Lung (tissue), 11 donors: ENCODE measurements at regions not wholly inside any gene's neighbourhood (a gene's known extent, or its start where the extent isn't known, plus 50 kb on each side); places are given as distances from the start of the nearest gene placed in this dataset.

Experiments used
- ATAC-seq: fragments of 200-7000 bp; cut with Tn5 transposase; one replicate; pipeline ENCODE4 v1.9.1; 2020; ENCODE audit warnings: moderate number of reproducible peaks; ENCODE audit not compliant: insufficient read depth, low FRiP score
- DNase-seq, 3 donors: peaks; one replicate each; pipeline ENCODE4 v3.0.0-alpha.2; 2013 to 2017
- H3K27ac ChIP-seq, 2 donors: one replicate each; pipeline ENCODE4 v1.5.1; 2013; ENCODE audit warnings: mild to moderate bottlenecking in 2 of 2, moderate library complexity in 2 of 2, control low read depth in 1 of 2, inconsistent platforms in 1 of 2, low read depth in 1 of 2, low read length in 1 of 2
- H3K27me3 ChIP-seq, 3 donors: one replicate each; pipeline ENCODE4 v1.5.1; 2013; ENCODE audit warnings: low read length in 2 of 3; ENCODE audit not compliant: control insufficient read depth in 3 of 3, insufficient read depth in 3 of 3
- H3K36me3 ChIP-seq, 4 donors: one replicate each; pipeline ENCODE4 v1.5.1; 2013; ENCODE audit warnings: low read length in 4 of 4, mild to moderate bottlenecking in 1 of 4, moderate library complexity in 1 of 4; ENCODE audit not compliant: control insufficient read depth in 4 of 4, insufficient read depth in 4 of 4
- H3K4me1 ChIP-seq, 5 donors: one replicate each; pipeline ENCODE4 v1.5.1; 2013; ENCODE audit warnings: low read length in 5 of 5, mild to moderate bottlenecking in 2 of 5, moderate library complexity in 1 of 5; ENCODE audit not compliant: control insufficient read depth in 5 of 5, insufficient read depth in 5 of 5
- H3K4me3 ChIP-seq: one replicate; pipeline ENCODE4 v1.5.1; 2013; ENCODE audit warnings: mild to moderate bottlenecking, control low read depth, moderate library complexity
- H3K9ac ChIP-seq, 2 donors: one replicate each; pipeline ENCODE4 v1.5.1; 2013; ENCODE audit warnings: low read length in 2 of 2, control low read depth in 1 of 2; ENCODE audit not compliant: insufficient read depth in 1 of 2
- H3K9me3 ChIP-seq, 4 donors: one replicate each; pipeline ENCODE4 v1.5.1; 2013; ENCODE audit warnings: low read length in 3 of 4, mild to moderate bottlenecking in 1 of 4, moderate library complexity in 1 of 4; ENCODE audit not compliant: control insufficient read depth in 4 of 4, insufficient read depth in 3 of 4
- WGBS, 2 donors: extraction: QIAGEN DNeasy Blood & Tissue Kit; methylation state at CpG; one replicate each; pipeline ENCODE4 v1.1.7; 2013; 5-methylcytosine and 5-hydroxymethylcytosine counted together
- TF ChIP-seq, protein P1 (sequence below): IDR thresholded peaks from 2 replicates; pipeline ENCODE4 v1.5.1; 2012; ENCODE audit warnings: mild to moderate bottlenecking; ENCODE audit errors: control extremely low read depth, extremely low read depth
- donor health status: control.
- donor health status: control.
- donor health status: Bipolar disorder and iron deficiency.
- donor health status: healthy.
- donor health status: DM: yes; HTN: yes; CAD: no.

- 84 to 91% methylated on average over 1 of the region's 1 CpG for WGBS, 2 donors
- Histone ChIP-seq H3K36me3 (no peaks in the 10 kb centered on the region), H3K27ac (no peak overlapping the region), H3K9ac (no peak overlapping the region), H3K9me3 (no peaks in the 10 kb centered on the region), H3K4me3 (no peak overlapping the region), H3K4me1 (peaks cover 0 to 28% (median 0%) of the 10 kb centered on the region in 5 donors), H3K27me3 (no peaks in the 10 kb centered on the region)
- ATAC-seq (no peak), DNase-seq (no peak)
- TF ChIP-seq, protein P1, sequence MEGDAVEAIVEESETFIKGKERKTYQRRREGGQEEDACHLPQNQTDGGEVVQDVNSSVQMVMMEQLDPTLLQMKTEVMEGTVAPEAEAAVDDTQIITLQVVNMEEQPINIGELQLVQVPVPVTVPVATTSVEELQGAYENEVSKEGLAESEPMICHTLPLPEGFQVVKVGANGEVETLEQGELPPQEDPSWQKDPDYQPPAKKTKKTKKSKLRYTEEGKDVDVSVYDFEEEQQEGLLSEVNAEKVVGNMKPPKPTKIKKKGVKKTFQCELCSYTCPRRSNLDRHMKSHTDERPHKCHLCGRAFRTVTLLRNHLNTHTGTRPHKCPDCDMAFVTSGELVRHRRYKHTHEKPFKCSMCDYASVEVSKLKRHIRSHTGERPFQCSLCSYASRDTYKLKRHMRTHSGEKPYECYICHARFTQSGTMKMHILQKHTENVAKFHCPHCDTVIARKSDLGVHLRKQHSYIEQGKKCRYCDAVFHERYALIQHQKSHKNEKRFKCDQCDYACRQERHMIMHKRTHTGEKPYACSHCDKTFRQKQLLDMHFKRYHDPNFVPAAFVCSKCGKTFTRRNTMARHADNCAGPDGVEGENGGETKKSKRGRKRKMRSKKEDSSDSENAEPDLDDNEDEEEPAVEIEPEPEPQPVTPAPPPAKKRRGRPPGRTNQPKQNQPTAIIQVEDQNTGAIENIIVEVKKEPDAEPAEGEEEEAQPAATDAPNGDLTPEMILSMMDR = no peak
These were observed 189.9 kb upstream of the COL3A1 start for GRCh38 chr2:188784269-188784762.

DNA sequence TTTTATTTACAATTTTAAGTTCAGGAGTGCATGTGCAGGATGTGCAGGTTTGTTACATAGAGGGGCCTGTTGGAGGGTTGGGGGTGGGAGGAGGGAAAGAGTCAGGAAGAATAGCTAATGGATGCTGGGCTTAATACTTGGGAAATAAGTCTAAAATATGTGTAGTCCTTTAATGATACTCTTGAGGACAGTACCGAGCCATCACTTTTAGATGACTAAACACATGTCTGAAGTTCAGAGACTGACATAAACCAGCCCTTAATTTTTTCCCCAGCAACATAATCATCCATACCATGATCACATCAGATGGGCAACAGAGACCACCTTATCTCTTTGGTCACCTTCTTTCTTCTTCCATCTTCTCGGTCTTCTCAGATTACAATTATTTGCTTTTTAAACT, 189.1 kb upstream of the COL3A1 start:
- WGBS, 2 donors = 90 to 94% methylated on average over 2 of the region's 2 CpGs
- H3K4me1 ChIP-seq = peaks cover 0 to 28% (median 0%) of the 10 kb centered on the region in 5 donors
- H3K9me3 ChIP-seq = no peaks in the 10 kb centered on the region
- DNase-seq (no peak), ATAC-seq (no peak)
- TF ChIP-seq, protein P1 = no peak
- no peak overlapping the region for H3K27ac ChIP-seq
- no peaks in the 10 kb centered on the region for H3K27me3 ChIP-seq
- no peak overlapping the region for H3K4me3 ChIP-seq
- H3K9ac ChIP-seq = no peak overlapping the region
- no peaks in the 10 kb centered on the region for H3K36me3 ChIP-seq

- Histone ChIP-seq H3K9me3 (no peaks in the 10 kb centered on the region), H3K9ac (no peak overlapping the region), H3K27ac (peak overlapping the region in 1 of 2 donors; percentile 48), H3K36me3 (no peaks in the 10 kb centered on the region), H3K27me3 (no peaks in the 10 kb centered on the region), H3K4me3 (no peak overlapping the region), H3K4me1 (peaks cover 0 to 28% (median 0%) of the 10 kb centered on the region in 5 donors)
- ATAC-seq (no peak), DNase-seq (no peak)
- TF ChIP-seq, protein P1 = no peak
- 87 to 91% methylated on average over 6 of the region's 6 CpGs for WGBS, 2 donors
These were observed 188.7 kb upstream of the COL3A1 start for GRCh38 chr2:188785490-188785889.

DNA sequence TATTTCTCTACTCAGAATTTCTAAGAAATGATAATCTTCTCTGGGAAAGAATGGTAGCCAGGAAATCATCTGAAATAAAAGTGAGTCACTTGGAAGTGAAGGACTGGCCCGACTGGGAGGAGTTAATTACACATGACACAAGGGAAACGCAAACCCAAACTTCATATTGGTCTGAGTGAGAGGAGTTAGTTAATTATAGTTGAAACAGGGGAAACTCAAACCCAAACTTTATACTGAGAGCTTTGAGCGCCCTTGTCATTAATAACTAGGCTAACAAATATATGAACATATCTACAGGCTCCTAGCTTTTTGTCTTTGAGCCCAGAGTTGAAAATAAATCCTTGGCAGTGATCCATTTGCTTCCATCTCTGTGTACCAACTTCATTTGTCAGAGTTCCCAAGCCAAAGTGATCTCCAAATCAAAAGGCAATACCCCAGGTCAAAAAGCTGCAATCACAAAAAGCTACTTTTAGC, 187.8 kb upstream of the COL3A1 start:
- TF ChIP-seq, protein P1 = no peak
- Histone ChIP-seq H3K9me3 (no peaks in the 10 kb centered on the region), H3K9ac (no peak overlapping the region), H3K36me3 (no peaks in the 10 kb centered on the region), H3K4me3 (no peak overlapping the region), H3K27ac (peak overlapping the region in 1 of 2 donors; percentile 74), H3K4me1 (peaks cover 0 to 28% (median 0%) of the 10 kb centered on the region in 5 donors), H3K27me3 (no peaks in the 10 kb centered on the region)
- WGBS, 2 donors = 46 to 60% methylated on average over 3 of the region's 3 CpGs
- ATAC-seq (peak; percentile 57), DNase-seq (peak in 2 of 3 donors; percentile 60 to 74)
